ENCODE measurements at regions not wholly inside any gene's neighbourhood (a gene's known extent, or its start where the extent isn't known, plus 50 kb on each side); places are given as distances from the start of the nearest gene placed in this dataset.

DNA sequence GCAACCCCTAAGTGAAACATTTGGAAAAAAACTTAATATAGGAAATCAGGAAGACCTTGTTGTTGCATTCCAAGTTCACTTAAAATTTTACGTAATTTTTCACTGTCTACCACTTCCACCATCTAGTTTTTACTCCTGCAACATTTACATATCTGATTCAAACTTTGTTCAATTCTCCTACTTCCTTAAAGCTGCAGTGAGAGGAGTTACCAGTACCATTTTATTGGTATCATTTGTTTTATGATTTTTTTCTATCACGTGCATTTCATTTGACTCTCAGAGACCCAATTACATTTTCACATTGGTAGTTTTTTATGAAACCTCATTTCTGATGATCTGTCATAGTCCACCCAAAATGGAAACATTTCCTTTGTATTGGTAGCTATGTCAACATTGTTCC, 284.9 kb upstream of the MDFIC2 start:
- intact Hi-C loops (cut with micrococcal nuclease) = no loop called here
- Mint-ChIP-seq H3K9me3 (peaks cover 0 to 3% (median 0%) of the 10 kb centered on the region in 7 donors), H3K27ac (no peak overlapping the region), H3K4me1 (no peaks in the 10 kb centered on the region), H3K27me3 (ENCODE audit: low read depth in 3 of 3) (no peaks in the 10 kb centered on the region), H3K4me3 (no peak overlapping the region), H3K36me3 (no peaks in the 10 kb centered on the region)
- Histone ChIP-seq H3K4me1 (ENCODE audit: control insufficient read depth in 1 of 2, insufficient read depth in 2 of 2, low read length in 2 of 2) (no peaks in the 10 kb centered on the region), H3K79me2 (ENCODE audit: insufficient read depth, low read length) (no peaks in the 10 kb centered on the region), H2AFZ (ENCODE audit: insufficient read depth, low read depth, low read length, poor library complexity, severe bottlenecking) (no peak overlapping the region), H3K4me3 (replicated peaks in 1 of 3; ENCODE audit: low read depth in 2 of 3, low read length in 3 of 3) (no peak overlapping the region), H3K9me3 (replicated peaks in 1 of 2; ENCODE audit: control insufficient read depth in 1 of 2, insufficient read depth in 1 of 2, low read length in 2 of 2) (no peaks in the 10 kb centered on the region), H3K27me3 (ENCODE audit: control insufficient read depth in 2 of 2, insufficient read depth in 2 of 2, low read length in 2 of 2) (no peaks in the 10 kb centered on the region), H3K36me3 (replicated peaks in 1 of 2; ENCODE audit: control insufficient read depth in 1 of 2, insufficient read depth in 2 of 2, low read length in 2 of 2) (no peaks in the 10 kb centered on the region), H3K9ac (ENCODE audit: insufficient read depth, low read length, poor library complexity, severe bottlenecking) (no peak overlapping the region), H3K4me2 (replicated peaks; ENCODE audit: extremely low read depth, low read length, poor library complexity, severe bottlenecking) (no peak overlapping the region), H4K20me1 (ENCODE audit: insufficient read depth, low read length) (no peaks in the 10 kb centered on the region), H3K27ac (ENCODE audit: low read depth in 1 of 2, low read length in 2 of 2) (no peak overlapping the region)
- no peak for DNase-seq
- TF ChIP-seq CTCF (IDR thresholded peaks at IDR 0.05) = no peak
- WGBS (ENCODE audit: insufficient coverage) = no CpG with 5 or more reads among the region's 2 CpGs

DNA sequence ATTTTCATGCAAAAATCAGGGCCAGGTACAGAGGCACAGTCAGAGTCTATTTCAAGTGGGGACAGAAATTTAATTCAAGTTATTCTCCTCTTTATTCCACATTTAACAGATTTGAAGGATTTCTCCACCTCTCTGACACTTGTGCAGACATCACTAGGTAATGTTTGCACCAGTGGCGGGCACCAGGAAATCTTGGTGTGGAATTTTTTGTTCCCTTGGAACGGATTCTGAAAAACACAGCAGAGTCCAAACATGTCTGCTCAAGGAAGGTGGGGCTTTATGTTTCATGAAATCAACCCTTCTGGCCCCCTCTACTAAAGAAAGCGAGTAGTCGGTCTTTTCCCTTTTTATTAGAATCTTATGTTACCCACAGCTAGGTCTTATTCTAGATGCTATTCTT, 271.2 kb upstream of the MDFIC2 start:
- H3K27me3 Mint-ChIP-seq (ENCODE audit: low read depth in 3 of 3) = peaks cover 0 to 3% (median 2%) of the 10 kb centered on the region in 3 donors
- Histone ChIP-seq H3K4me1 (ENCODE audit: control insufficient read depth in 1 of 2, insufficient read depth in 2 of 2, low read length in 2 of 2) (no peaks in the 10 kb centered on the region), H3K27me3 (ENCODE audit: control insufficient read depth in 2 of 2, insufficient read depth in 2 of 2, low read length in 2 of 2) (no peaks in the 10 kb centered on the region), H3K4me2 (replicated peaks; ENCODE audit: extremely low read depth, low read length, poor library complexity, severe bottlenecking) (no peak overlapping the region), H3K4me3 (replicated peaks in 1 of 3; ENCODE audit: low read depth in 2 of 3, low read length in 3 of 3) (no peak overlapping the region), H3K9me3 (replicated peaks in 1 of 2; ENCODE audit: control insufficient read depth in 1 of 2, insufficient read depth in 1 of 2, low read length in 2 of 2) (no peaks in the 10 kb centered on the region), H2AFZ (ENCODE audit: insufficient read depth, low read depth, low read length, poor library complexity, severe bottlenecking) (no peak overlapping the region), H3K79me2 (ENCODE audit: insufficient read depth, low read length) (no peaks in the 10 kb centered on the region), H3K36me3 (replicated peaks in 1 of 2; ENCODE audit: control insufficient read depth in 1 of 2, insufficient read depth in 2 of 2, low read length in 2 of 2) (no peaks in the 10 kb centered on the region), H4K20me1 (ENCODE audit: insufficient read depth, low read length) (no peaks in the 10 kb centered on the region), H3K9ac (ENCODE audit: insufficient read depth, low read length, poor library complexity, severe bottlenecking) (no peak overlapping the region), H3K27ac (ENCODE audit: low read depth in 1 of 2, low read length in 2 of 2) (no peak overlapping the region)
- intact Hi-C loops (cut with micrococcal nuclease) = no loop called here
- H3K9me3 Mint-ChIP-seq = peaks cover 0 to 3% (median 0%) of the 10 kb centered on the region in 7 donors
- TF ChIP-seq CTCF (IDR thresholded peaks at IDR 0.05) = no peak
- DNase-seq = no peak
- H3K4me3 Mint-ChIP-seq = no peak overlapping the region
- no peaks in the 10 kb centered on the region for H3K36me3 Mint-ChIP-seq
- WGBS (ENCODE audit: insufficient coverage) = no CpG with 5 or more reads among the region's 4 CpGs
- H3K27ac Mint-ChIP-seq = no peak overlapping the region
- no peaks in the 10 kb centered on the region for H3K4me1 Mint-ChIP-seq
